Panc1 (cell line): ENCODE measurements at regions not wholly inside any gene's neighbourhood (a gene's known extent, or its start where the extent isn't known, plus 50 kb on each side); places are given as distances from the start of the nearest gene placed in this dataset.

Source experiments
- ATAC-seq: fragments of 200-7000 bp; cut with Tn5 transposase; 2 replicates; pipeline ENCODE4 v1.9.1; 2020; ENCODE audit warnings: mild to moderate bottlenecking, moderate library complexity
- BruUV-seq: library from RNA; stranded (reverse); fragments of 400-500 nt; replicated peaks from 2 replicates; lab custom pipeline; 2021; lab: Mats Ljungman, UMichigan
- CTCF ChIA-PET: fragments of 300-600 bp; sonication (Branson Sonifier 250); formaldehyde crosslinking; loops from one replicate; lab custom pipeline; 2022; ENCODE audit warnings: antibody characterized with exemption; lab: Charles Lee
- POLR2A ChIA-PET: fragments of 300-600 bp; sonication (Branson Sonifier 250); formaldehyde crosslinking; loops from one replicate; lab custom pipeline; 2022; ENCODE audit warnings: antibody characterized with exemption; lab: Charles Lee
- DNase-seq: peaks from one replicate; pipeline ENCODE4 v3.0.0-alpha.2; 2010; ENCODE audit warnings: low read depth, low spot score
- H3K27ac ChIP-seq: 2 replicates; pipeline ENCODE4 v1.5.1; 2011; ENCODE audit warnings: mild to moderate bottlenecking, low read length, inconsistent platforms
- H3K27me3 ChIP-seq: fragments of 200-500 bp; sonication (Bioruptor generic); 2 replicates; pipeline ENCODE4 v1.6.0; 2014; ENCODE audit warnings: low read length, inconsistent platforms; ENCODE audit not compliant: control insufficient read depth, insufficient read depth
- H3K36me3 ChIP-seq: fragments of 200-500 bp; sonication (Bioruptor generic); 2 replicates; pipeline ENCODE4 v1.5.1; 2014; ENCODE audit warnings: inconsistent platforms, mild to moderate bottlenecking, low read length, moderate library complexity; ENCODE audit not compliant: control insufficient read depth, insufficient read depth
- H3K4me1 ChIP-seq: 2 replicates; pipeline ENCODE4 v1.5.1; 2011; ENCODE audit warnings: inconsistent platforms, mild to moderate bottlenecking, low read length, moderate library complexity; ENCODE audit not compliant: control insufficient read depth, insufficient read depth
- H3K4me3 ChIP-seq, 2 experiments: 2 replicates each; pipeline ENCODE4 v1.5.1; 2011 to 2012; ENCODE audit warnings: low read depth in 2 of 2, low read length in 2 of 2, mild to moderate bottlenecking in 2 of 2, inconsistent platforms in 1 of 2, moderate library complexity in 1 of 2
- H3K9me3 ChIP-seq: fragments of 200-500 bp; sonication (Bioruptor generic); 2 replicates; pipeline ENCODE4 v1.5.1; 2014; ENCODE audit warnings: low read depth, mild to moderate bottlenecking, inconsistent platforms, low read length, moderate library complexity; ENCODE audit not compliant: control insufficient read depth, insufficient read depth
- POLR2AphosphoS5 ChIP-seq: IDR thresholded peaks from 2 replicates; pipeline ENCODE4 v1.6.1; 2012; ENCODE audit warnings: mild to moderate bottlenecking, low read depth, low read length, moderate library complexity
- SIN3A ChIP-seq: IDR thresholded peaks from 2 replicates; pipeline ENCODE4 v1.6.1; 2012; ENCODE audit warnings: low read depth, mild to moderate bottlenecking, low read length, moderate library complexity, borderline replicate concordance; ENCODE audit not compliant: insufficient read depth
- TCF7L2 ChIP-seq: IDR thresholded peaks from 2 replicates; pipeline ENCODE4 v1.6.1; 2011; ENCODE audit warnings: mild to moderate bottlenecking, low read depth, low read length, inconsistent platforms
- in situ Hi-C: cut with HindIII; loops from 2 replicates; pipeline ENCODE4 v1.10.0; 2016; ENCODE audit warnings: low sequenced_read_pairs, low pct_unique_long_range_greater_than_20kb
- intact Hi-C: fragments of 100-400 bp; cut with micrococcal nuclease; formaldehyde crosslinking; loops from one replicate; pipeline ENCODE4 v1.10.0; 2022; ENCODE audit not compliant: unreplicated experiment
- TF ChIP-seq, protein P1 (sequence below), 2 experiments: IDR thresholded peaks; 2 replicates each; pipeline ENCODE4 v1.6.1; 2011 to 2012; ENCODE audit warnings: low read depth in 2 of 2, control low read depth in 1 of 2, low read length in 1 of 2, mild to moderate bottlenecking in 1 of 2, moderate library complexity in 1 of 2; ENCODE audit not compliant: insufficient read depth in 1 of 2
- TF ChIP-seq, protein P2 (sequence below): fragments of 450-650 bp; IDR thresholded peaks from 2 replicates; pipeline ENCODE4 v1.5.1; 2017; ENCODE audit warnings: mild to moderate bottlenecking

DNA sequence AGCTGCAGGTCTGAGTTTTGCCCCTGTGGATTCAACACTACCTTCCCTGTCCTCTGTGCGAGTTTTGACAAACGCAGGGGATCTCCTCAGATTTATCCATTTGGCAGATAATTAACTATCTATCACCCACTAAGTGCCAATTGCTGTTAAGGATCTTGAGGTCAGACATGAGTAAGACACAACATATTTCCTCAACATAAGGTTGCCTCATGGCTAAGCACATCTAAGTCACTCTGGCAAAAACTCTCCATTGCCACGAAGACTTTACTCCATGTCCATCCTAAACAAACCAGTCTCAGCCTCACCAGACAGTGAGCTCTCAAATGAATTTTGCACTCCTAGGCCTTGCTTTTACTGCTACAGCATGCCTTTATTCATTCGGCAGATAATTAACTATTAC lies 408.4 kb downstream of the MAFB start:
- H3K9me3 ChIP-seq: no peaks in the 10 kb centered on the region
- no peak overlapping the region for H3K4me3 ChIP-seq
- TF ChIP-seq POLR2AphosphoS5: no peak
- TF ChIP-seq, protein P1, sequence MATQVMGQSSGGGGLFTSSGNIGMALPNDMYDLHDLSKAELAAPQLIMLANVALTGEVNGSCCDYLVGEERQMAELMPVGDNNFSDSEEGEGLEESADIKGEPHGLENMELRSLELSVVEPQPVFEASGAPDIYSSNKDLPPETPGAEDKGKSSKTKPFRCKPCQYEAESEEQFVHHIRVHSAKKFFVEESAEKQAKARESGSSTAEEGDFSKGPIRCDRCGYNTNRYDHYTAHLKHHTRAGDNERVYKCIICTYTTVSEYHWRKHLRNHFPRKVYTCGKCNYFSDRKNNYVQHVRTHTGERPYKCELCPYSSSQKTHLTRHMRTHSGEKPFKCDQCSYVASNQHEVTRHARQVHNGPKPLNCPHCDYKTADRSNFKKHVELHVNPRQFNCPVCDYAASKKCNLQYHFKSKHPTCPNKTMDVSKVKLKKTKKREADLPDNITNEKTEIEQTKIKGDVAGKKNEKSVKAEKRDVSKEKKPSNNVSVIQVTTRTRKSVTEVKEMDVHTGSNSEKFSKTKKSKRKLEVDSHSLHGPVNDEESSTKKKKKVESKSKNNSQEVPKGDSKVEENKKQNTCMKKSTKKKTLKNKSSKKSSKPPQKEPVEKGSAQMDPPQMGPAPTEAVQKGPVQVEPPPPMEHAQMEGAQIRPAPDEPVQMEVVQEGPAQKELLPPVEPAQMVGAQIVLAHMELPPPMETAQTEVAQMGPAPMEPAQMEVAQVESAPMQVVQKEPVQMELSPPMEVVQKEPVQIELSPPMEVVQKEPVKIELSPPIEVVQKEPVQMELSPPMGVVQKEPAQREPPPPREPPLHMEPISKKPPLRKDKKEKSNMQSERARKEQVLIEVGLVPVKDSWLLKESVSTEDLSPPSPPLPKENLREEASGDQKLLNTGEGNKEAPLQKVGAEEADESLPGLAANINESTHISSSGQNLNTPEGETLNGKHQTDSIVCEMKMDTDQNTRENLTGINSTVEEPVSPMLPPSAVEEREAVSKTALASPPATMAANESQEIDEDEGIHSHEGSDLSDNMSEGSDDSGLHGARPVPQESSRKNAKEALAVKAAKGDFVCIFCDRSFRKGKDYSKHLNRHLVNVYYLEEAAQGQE (IDR thresholded peaks at IDR 0.05; ENCODE audit: insufficient read depth in 1 of 2, low read depth in 2 of 2, low read length in 1 of 2): no peak
- TF ChIP-seq SIN3A: no peak
- no peak for TF ChIP-seq TCF7L2
- TF ChIP-seq, protein P2, sequence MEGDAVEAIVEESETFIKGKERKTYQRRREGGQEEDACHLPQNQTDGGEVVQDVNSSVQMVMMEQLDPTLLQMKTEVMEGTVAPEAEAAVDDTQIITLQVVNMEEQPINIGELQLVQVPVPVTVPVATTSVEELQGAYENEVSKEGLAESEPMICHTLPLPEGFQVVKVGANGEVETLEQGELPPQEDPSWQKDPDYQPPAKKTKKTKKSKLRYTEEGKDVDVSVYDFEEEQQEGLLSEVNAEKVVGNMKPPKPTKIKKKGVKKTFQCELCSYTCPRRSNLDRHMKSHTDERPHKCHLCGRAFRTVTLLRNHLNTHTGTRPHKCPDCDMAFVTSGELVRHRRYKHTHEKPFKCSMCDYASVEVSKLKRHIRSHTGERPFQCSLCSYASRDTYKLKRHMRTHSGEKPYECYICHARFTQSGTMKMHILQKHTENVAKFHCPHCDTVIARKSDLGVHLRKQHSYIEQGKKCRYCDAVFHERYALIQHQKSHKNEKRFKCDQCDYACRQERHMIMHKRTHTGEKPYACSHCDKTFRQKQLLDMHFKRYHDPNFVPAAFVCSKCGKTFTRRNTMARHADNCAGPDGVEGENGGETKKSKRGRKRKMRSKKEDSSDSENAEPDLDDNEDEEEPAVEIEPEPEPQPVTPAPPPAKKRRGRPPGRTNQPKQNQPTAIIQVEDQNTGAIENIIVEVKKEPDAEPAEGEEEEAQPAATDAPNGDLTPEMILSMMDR: no peak
- no peaks in the 10 kb centered on the region for H3K4me1 ChIP-seq
- ATAC-seq (no peak), DNase-seq (no peak)
- in situ Hi-C loops (no loop called here), intact Hi-C loops (loop anchor here (5.0 kb wide), 1 partner anchor 677 kb away; no protein-coding TSS in a partner anchor)
- H3K36me3 ChIP-seq: no peaks in the 10 kb centered on the region
- H3K27ac ChIP-seq: no peak overlapping the region
- H3K27me3 ChIP-seq: no peaks in the 10 kb centered on the region
- ChIA-PET CTCF (no interaction called here), POLR2A (no interaction called here)
- no TSS peak for BruUV-seq

DNA sequence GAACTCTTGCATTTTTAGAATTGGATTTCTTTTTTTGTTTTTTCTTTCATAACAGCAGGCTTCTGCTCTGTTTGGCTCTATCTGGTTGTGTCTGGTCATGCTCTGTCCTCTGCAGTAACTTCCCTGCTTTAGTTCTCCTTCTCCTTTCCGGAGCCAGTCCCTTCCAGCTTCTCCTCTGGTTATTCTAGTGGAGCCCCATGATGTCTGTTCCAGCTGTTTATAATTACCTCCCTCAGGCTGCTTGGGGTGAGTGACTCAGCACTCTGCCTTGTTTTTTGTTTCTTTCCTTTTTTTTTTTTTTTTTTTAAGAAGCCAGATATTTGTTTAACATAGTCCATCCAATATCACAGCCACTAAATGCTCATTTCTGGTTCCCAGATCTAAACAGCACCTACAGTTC lies 409.6 kb downstream of the MAFB start:
- in situ Hi-C loops (no loop called here), intact Hi-C loops (no loop called here)
- no peak overlapping the region for H3K27ac ChIP-seq
- no peaks in the 10 kb centered on the region for H3K36me3 ChIP-seq
- no TSS peak for BruUV-seq
- TF ChIP-seq SIN3A (no peak), POLR2AphosphoS5 (no peak), TCF7L2 (no peak)
- TF ChIP-seq, protein P1 (IDR thresholded peaks at IDR 0.05; ENCODE audit: insufficient read depth in 1 of 2, low read depth in 2 of 2, low read length in 1 of 2): no peak
- TF ChIP-seq, protein P2: no peak
- no peaks in the 10 kb centered on the region for H3K9me3 ChIP-seq
- H3K27me3 ChIP-seq: no peaks in the 10 kb centered on the region
- ATAC-seq: no peak
- DNase-seq: no peak
- POLR2A ChIA-PET: no interaction called here
- no peak overlapping the region for H3K4me3 ChIP-seq
- CTCF ChIA-PET: no interaction called here
- no peaks in the 10 kb centered on the region for H3K4me1 ChIP-seq
